ENCODE measurements at regions not wholly inside any gene's neighbourhood (a gene's known extent, or its start where the extent isn't known, plus 50 kb on each side); places are given as distances from the start of the nearest gene placed in this dataset.

- WGBS, result 96% methylated on average over 4 of the region's 4 CpGs
- no peak overlapping the region for H3K4me3 ChIP-seq
- intact Hi-C loops (cut with DNase I), result no loop called here
- no peaks in the 10 kb centered on the region for H3K27me3 ChIP-seq (replicated peaks; ENCODE audit: insufficient read depth)
- no peaks in the 10 kb centered on the region for H3K36me3 ChIP-seq
- DNase-seq (ENCODE audit: low spot score), result no peak
- no peak overlapping the region for H3K27ac ChIP-seq
- H3K9me3 ChIP-seq, result no peaks in the 10 kb centered on the region
- TF ChIP-seq POLR2A (IDR thresholded peaks at IDR 0.05), result no peak
- no peak for TF ChIP-seq CTCF (IDR thresholded peaks at IDR 0.05)
- no peak for TF ChIP-seq POLR2AphosphoS5 (IDR thresholded peaks at IDR 0.05)
- H3K4me1 ChIP-seq (replicated peaks), result no peaks in the 10 kb centered on the region
These were observed 199.9 kb downstream of the VGLL3 start for GRCh38 chr3:86790884-86791549.

GRCh38 chr3:86788371-86788770 is 202.6 kb downstream of the VGLL3 start:
- 81% methylated on average over 2 of the region's 2 CpGs for WGBS
- Histone ChIP-seq H3K27ac (no peak overlapping the region), H3K36me3 (no peaks in the 10 kb centered on the region), H3K4me1 (replicated peaks) (no peaks in the 10 kb centered on the region), H3K9me3 (no peaks in the 10 kb centered on the region), H3K27me3 (replicated peaks; ENCODE audit: insufficient read depth) (no peaks in the 10 kb centered on the region), H3K4me3 (no peak overlapping the region)
- DNase-seq (ENCODE audit: low spot score), result no peak
- intact Hi-C loops (cut with DNase I), result no loop called here
- TF ChIP-seq CTCF (IDR thresholded peaks at IDR 0.05) (no peak), POLR2AphosphoS5 (IDR thresholded peaks at IDR 0.05) (no peak), POLR2A (IDR thresholded peaks at IDR 0.05) (no peak)

GRCh38 chr3:86787091-86787490 is 203.9 kb downstream of the VGLL3 start:
- Histone ChIP-seq H3K4me1 (replicated peaks) (no peaks in the 10 kb centered on the region), H3K4me3 (no peak overlapping the region), H3K9me3 (no peaks in the 10 kb centered on the region), H3K36me3 (no peaks in the 10 kb centered on the region), H3K27me3 (replicated peaks; ENCODE audit: insufficient read depth) (no peaks in the 10 kb centered on the region), H3K27ac (no peak overlapping the region)
- WGBS, result 49% methylated on average over 2 of the region's 2 CpGs
- intact Hi-C loops (cut with DNase I), result no loop called here
- TF ChIP-seq CTCF (IDR thresholded peaks at IDR 0.05), result no peak
- TF ChIP-seq POLR2A (IDR thresholded peaks at IDR 0.05), result no peak
- no peak for TF ChIP-seq POLR2AphosphoS5 (IDR thresholded peaks at IDR 0.05)
- DNase-seq (ENCODE audit: low spot score), result no peak

GRCh38 chr3:86785386-86785785 is 205.6 kb downstream of the VGLL3 start:
- Histone ChIP-seq H3K4me1 (replicated peaks) (no peaks in the 10 kb centered on the region), H3K27ac (no peak overlapping the region), H3K27me3 (replicated peaks; ENCODE audit: insufficient read depth) (no peaks in the 10 kb centered on the region), H3K4me3 (no peak overlapping the region), H3K9me3 (no peaks in the 10 kb centered on the region), H3K36me3 (no peaks in the 10 kb centered on the region)
- DNase-seq (ENCODE audit: low spot score), result no peak
- TF ChIP-seq CTCF (IDR thresholded peaks at IDR 0.05) (peak in 1 of 4 experiments; percentile 31), POLR2A (IDR thresholded peaks at IDR 0.05) (no peak)
- WGBS, result 15% methylated on average over 1 of the region's 1 CpG
- intact Hi-C loops (cut with DNase I), result no loop called here

GRCh38 chr3:86782866-86783265 is 208.1 kb downstream of the VGLL3 start:
- Histone ChIP-seq H3K4me3 (no peak overlapping the region), H3K36me3 (no peaks in the 10 kb centered on the region), H3K4me1 (replicated peaks) (no peaks in the 10 kb centered on the region), H3K9me3 (no peaks in the 10 kb centered on the region), H3K27ac (no peak overlapping the region), H3K27me3 (replicated peaks; ENCODE audit: insufficient read depth) (no peaks in the 10 kb centered on the region)
- no peak for DNase-seq (ENCODE audit: low spot score)
- intact Hi-C loops (cut with DNase I), result no loop called here
- TF ChIP-seq POLR2A (IDR thresholded peaks at IDR 0.05), result no peak
- no peak for TF ChIP-seq CTCF (IDR thresholded peaks at IDR 0.05)
- TF ChIP-seq POLR2AphosphoS5 (IDR thresholded peaks at IDR 0.05), result no peak
- WGBS, result 38% methylated on average over 4 of the region's 4 CpGs
